Neural progenitor cell (in vitro differentiated cells): ENCODE measurements at regions not wholly inside any gene's neighbourhood (a gene's known extent, or its start where the extent isn't known, plus 50 kb on each side); places are given as distances from the start of the nearest gene placed in this dataset.

ENCODE experiments used
- DNase-seq: peaks from one replicate; pipeline ENCODE4 v3.0.0-alpha.2; 2016; ENCODE audit warnings: low spot score
- H2AFZ ChIP-seq: fragments of 200-600 bp; sonication (generic); replicated peaks from 2 replicates; pipeline ENCODE4 v1.6.1; 2016; ENCODE audit warnings: antibody characterized with exemption
- H3F3A ChIP-seq: fragments of 200-600 bp; sonication (generic); 2 replicates; pipeline ENCODE4 v1.6.1; 2016; ENCODE audit warnings: antibody characterized with exemption, low read depth
- H3K27ac ChIP-seq: fragments of 200-600 bp; sonication (generic); 2 replicates; pipeline ENCODE4 v1.5.1; 2016; ENCODE audit warnings: mild to moderate bottlenecking
- H3K27me3 ChIP-seq: fragments of 200-600 bp; sonication (generic); 2 replicates; pipeline ENCODE4 v1.6.1; 2016; ENCODE audit warnings: mild to moderate bottlenecking, moderate library complexity
- H3K36me3 ChIP-seq: fragments of 200-600 bp; sonication (generic); 2 replicates; pipeline ENCODE4 v1.5.1; 2016
- H3K4me1 ChIP-seq: fragments of 200-600 bp; sonication (generic); 2 replicates; pipeline ENCODE4 v1.6.1; 2016; ENCODE audit warnings: mixed run types
- H3K4me2 ChIP-seq: fragments of 200-600 bp; sonication (generic); 2 replicates; pipeline ENCODE4 v1.6.1; 2016
- H3K4me3 ChIP-seq: fragments of 200-600 bp; sonication (generic); 2 replicates; pipeline ENCODE4 v1.5.1; 2016
- H3K79me2 ChIP-seq: fragments of 200-600 bp; sonication (generic); 2 replicates; pipeline ENCODE4 v1.6.1; 2016; ENCODE audit warnings: low read depth
- H3K9ac ChIP-seq: fragments of 200-600 bp; sonication (generic); 2 replicates; pipeline ENCODE4 v1.6.1; 2016
- H3K9me3 ChIP-seq: fragments of 200-600 bp; sonication (generic); 2 replicates; pipeline ENCODE4 v1.5.1; 2016; ENCODE audit warnings: low read depth
- H4K20me1 ChIP-seq: fragments of 200-600 bp; sonication (generic); 2 replicates; pipeline ENCODE4 v1.6.1; 2016; ENCODE audit warnings: low read depth
- H3K27ac Mint-ChIP-seq: 3 replicates; pipeline ENCODE4 v1.8.0; 2021; ENCODE audit warnings: mixed read lengths
- H3K27me3 Mint-ChIP-seq: 2 replicates; pipeline ENCODE4 v1.8.0; 2022; ENCODE audit warnings: low read depth, mild to moderate bottlenecking, inconsistent platforms, moderate library complexity, mixed read lengths; ENCODE audit not compliant: insufficient read depth
- H3K36me3 Mint-ChIP-seq: 3 replicates; pipeline ENCODE4 v1.8.0; 2021; ENCODE audit warnings: mixed read lengths
- H3K4me1 Mint-ChIP-seq: 3 replicates; pipeline ENCODE4 v1.8.0; 2021; ENCODE audit warnings: mixed read lengths
- H3K4me3 Mint-ChIP-seq: 3 replicates; pipeline ENCODE4 v1.8.0; 2021; ENCODE audit warnings: mild to moderate bottlenecking, moderate library complexity, mixed read lengths
- H3K9me3 Mint-ChIP-seq: 3 replicates; pipeline ENCODE4 v1.8.0; 2020; ENCODE audit warnings: mixed read lengths
- EZH2 ChIP-seq: fragments of 200-600 bp; sonication (generic); IDR thresholded peaks from 2 replicates; pipeline ENCODE4 v1.6.1; 2017; ENCODE audit warnings: antibody characterized with exemption, mild to moderate bottlenecking, moderate library complexity
- EZH2phosphoT487 ChIP-seq: fragments of 200-600 bp; sonication (generic); IDR thresholded peaks from 2 replicates; pipeline ENCODE4 v1.6.1; 2017; ENCODE audit warnings: antibody characterized with exemption
- TF ChIP-seq, protein P1 (sequence below): fragments of 200-600 bp; sonication (generic); IDR thresholded peaks from 2 replicates; pipeline ENCODE4 v1.5.1; 2017; ENCODE audit warnings: antibody characterized with exemption, mild to moderate bottlenecking

DNA sequence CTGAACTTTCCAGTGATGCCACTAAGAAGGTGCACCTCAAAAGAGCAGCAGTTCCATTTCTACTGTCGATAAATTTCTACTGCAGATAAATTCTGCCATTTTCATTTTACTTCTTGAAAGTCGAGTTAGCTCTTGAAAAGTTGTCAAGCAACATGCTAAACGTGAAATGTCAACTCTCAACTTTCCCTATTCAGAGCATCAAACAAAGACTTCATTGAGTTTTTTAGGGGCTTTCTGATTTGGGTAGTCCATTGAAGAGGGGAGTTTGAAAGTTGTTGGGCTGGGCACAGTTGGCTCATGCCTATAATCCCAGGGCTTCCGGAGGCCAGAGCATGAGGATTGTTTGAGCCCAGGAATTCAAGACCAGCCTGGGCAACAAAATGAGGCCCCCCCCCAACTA lies 59.4 kb upstream of the SYNE2 start:
- Histone ChIP-seq H3K27ac (no peak overlapping the region), H3K9me3 (no peaks in the 10 kb centered on the region), H3K36me3 (no peaks in the 10 kb centered on the region), H3K27me3 (no peaks in the 10 kb centered on the region), H3K79me2 (no peaks in the 10 kb centered on the region), H3K4me1 (peaks cover 2% of the 10 kb centered on the region), H3K9ac (no peak overlapping the region), H3F3A (no peaks in the 10 kb centered on the region), H2AFZ (no peak overlapping the region), H3K4me2 (no peak overlapping the region), H4K20me1 (no peaks in the 10 kb centered on the region), H3K4me3 (no peak overlapping the region)
- Mint-ChIP-seq H3K27me3 (peaks cover 4% of the 10 kb centered on the region), H3K9me3 (no peaks in the 10 kb centered on the region), H3K36me3 (no peaks in the 10 kb centered on the region), H3K27ac (no peak overlapping the region), H3K4me1 (no peaks in the 10 kb centered on the region), H3K4me3 (no peak overlapping the region)
- no peak for DNase-seq
- TF ChIP-seq, protein P1, sequence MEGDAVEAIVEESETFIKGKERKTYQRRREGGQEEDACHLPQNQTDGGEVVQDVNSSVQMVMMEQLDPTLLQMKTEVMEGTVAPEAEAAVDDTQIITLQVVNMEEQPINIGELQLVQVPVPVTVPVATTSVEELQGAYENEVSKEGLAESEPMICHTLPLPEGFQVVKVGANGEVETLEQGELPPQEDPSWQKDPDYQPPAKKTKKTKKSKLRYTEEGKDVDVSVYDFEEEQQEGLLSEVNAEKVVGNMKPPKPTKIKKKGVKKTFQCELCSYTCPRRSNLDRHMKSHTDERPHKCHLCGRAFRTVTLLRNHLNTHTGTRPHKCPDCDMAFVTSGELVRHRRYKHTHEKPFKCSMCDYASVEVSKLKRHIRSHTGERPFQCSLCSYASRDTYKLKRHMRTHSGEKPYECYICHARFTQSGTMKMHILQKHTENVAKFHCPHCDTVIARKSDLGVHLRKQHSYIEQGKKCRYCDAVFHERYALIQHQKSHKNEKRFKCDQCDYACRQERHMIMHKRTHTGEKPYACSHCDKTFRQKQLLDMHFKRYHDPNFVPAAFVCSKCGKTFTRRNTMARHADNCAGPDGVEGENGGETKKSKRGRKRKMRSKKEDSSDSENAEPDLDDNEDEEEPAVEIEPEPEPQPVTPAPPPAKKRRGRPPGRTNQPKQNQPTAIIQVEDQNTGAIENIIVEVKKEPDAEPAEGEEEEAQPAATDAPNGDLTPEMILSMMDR: no peak
- no peak for TF ChIP-seq EZH2phosphoT487
- no peak for TF ChIP-seq EZH2

DNA sequence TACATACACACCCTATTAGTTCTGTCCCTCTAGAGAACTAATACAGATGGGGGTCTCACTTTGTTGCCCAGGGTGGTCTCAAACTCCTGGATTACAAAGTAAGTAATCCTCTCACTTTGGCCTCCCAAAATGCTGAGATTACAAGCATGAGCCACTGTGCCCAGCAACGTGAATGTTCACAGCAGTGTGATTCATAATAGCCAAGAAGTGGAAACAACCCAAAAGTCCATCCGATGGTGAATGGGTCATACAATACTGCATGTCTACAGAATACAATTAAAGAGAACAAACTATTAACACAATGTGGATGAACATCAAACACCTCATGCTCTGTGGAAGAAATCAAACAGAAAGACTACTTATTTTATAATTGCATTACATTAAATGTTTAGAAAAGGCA lies 57.3 kb upstream of the SYNE2 start:
- H3K4me2 ChIP-seq: no peak overlapping the region
- H3K27me3 Mint-ChIP-seq: peaks cover 2% of the 10 kb centered on the region
- H3F3A ChIP-seq: no peaks in the 10 kb centered on the region
- no peak overlapping the region for H3K27ac Mint-ChIP-seq
- H3K9ac ChIP-seq: no peak overlapping the region
- no peaks in the 10 kb centered on the region for H3K36me3 ChIP-seq
- TF ChIP-seq, protein P1: no peak
- TF ChIP-seq EZH2 (no peak), EZH2phosphoT487 (no peak)
- H3K27ac ChIP-seq: no peak overlapping the region
- no peaks in the 10 kb centered on the region for H3K36me3 Mint-ChIP-seq
- H3K27me3 ChIP-seq: no peaks in the 10 kb centered on the region
- no peak overlapping the region for H2AFZ ChIP-seq
- H3K4me3 ChIP-seq: no peak overlapping the region
- no peak overlapping the region for H3K4me3 Mint-ChIP-seq
- H3K9me3 ChIP-seq: no peaks in the 10 kb centered on the region
- H3K79me2 ChIP-seq: no peaks in the 10 kb centered on the region
- no peaks in the 10 kb centered on the region for H3K4me1 ChIP-seq
- no peaks in the 10 kb centered on the region for H3K9me3 Mint-ChIP-seq
- no peaks in the 10 kb centered on the region for H3K4me1 Mint-ChIP-seq
- H4K20me1 ChIP-seq: no peaks in the 10 kb centered on the region
- DNase-seq: no peak

GRCh38 chr14:63800083-63800482 lies 52.7 kb upstream of the SYNE2 start:
- Histone ChIP-seq H3F3A (no peaks in the 10 kb centered on the region), H3K4me3 (no peak overlapping the region), H3K4me2 (no peak overlapping the region), H4K20me1 (no peaks in the 10 kb centered on the region), H3K79me2 (no peaks in the 10 kb centered on the region), H3K27ac (no peak overlapping the region), H3K27me3 (no peaks in the 10 kb centered on the region), H2AFZ (peak overlapping the region; percentile 57), H3K9me3 (no peaks in the 10 kb centered on the region), H3K36me3 (no peaks in the 10 kb centered on the region), H3K4me1 (no peaks in the 10 kb centered on the region), H3K9ac (no peak overlapping the region)
- Mint-ChIP-seq H3K9me3 (peaks cover 2% of the 10 kb centered on the region), H3K27ac (no peak overlapping the region), H3K4me3 (no peak overlapping the region), H3K4me1 (no peaks in the 10 kb centered on the region), H3K27me3 (peaks cover 2% of the 10 kb centered on the region), H3K36me3 (no peaks in the 10 kb centered on the region)
- TF ChIP-seq EZH2phosphoT487 (no peak), EZH2 (no peak)
- TF ChIP-seq, protein P1: no peak
- no peak for DNase-seq
